Effector CD4-positive, alpha-beta T cell (primary cell): ENCODE measurements at regions not wholly inside any gene's neighbourhood (a gene's known extent, or its start where the extent isn't known, plus 50 kb on each side); places are given as distances from the start of the nearest gene placed in this dataset.

Source experiments
- DNase-seq: peaks from one replicate; pipeline ENCODE4 v3.0.0-alpha.2; 2020

DNA sequence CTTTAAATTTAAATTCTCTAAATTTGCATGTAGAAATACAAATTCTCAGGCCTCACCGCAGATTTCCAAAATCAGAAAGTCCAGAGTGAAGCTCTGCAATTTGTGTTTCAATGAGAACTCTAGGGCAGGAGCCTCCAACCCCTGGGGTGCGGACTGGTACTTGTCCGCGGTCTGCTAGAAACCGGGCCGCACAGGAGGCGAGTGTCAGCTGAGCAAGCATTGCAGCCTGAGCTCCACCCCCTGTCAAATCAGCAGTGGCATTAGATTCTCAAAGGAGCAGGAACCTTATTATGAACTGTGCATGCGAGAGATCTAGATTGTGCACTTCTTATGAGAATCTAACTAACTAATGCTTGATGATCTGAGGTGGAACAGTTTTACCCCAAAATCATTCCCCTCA, 203.0 kb upstream of the PCSK2 start:
- no peak for DNase-seq

- DNase-seq = no peak
Measured at GRCh38 chr20:17024513-17025119, 202.2 kb upstream of the PCSK2 start.

DNA sequence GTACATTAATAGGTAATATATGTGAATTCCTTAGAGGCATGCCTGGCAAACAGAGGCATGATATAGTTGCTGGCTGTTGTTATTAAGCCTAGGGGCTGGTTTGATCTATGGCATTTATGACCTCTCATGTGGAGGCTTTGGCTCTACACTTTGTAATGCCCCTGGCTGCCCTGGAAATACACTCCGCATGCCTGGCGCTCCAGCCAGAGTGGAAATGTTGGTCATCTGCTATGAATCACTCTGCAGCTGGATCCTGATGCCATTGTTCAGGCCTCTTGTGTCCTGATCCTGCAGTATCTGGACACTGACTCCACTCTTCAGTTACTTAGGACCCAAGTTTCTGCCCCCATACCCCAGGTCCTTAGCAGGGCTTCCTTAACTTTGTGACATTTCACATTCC, 200.5 kb upstream of the PCSK2 start:
- no peak for DNase-seq

- no peak for DNase-seq
Measured at GRCh38 chr20:17029698-17030097, 197.1 kb upstream of the PCSK2 start.

GRCh38 chr20:17036541-17036940, 190.3 kb upstream of the PCSK2 start:
- no peak for DNase-seq

- no peak for DNase-seq
Measured at GRCh38 chr20:17042122-17042521, 184.7 kb upstream of the PCSK2 start.

DNA sequence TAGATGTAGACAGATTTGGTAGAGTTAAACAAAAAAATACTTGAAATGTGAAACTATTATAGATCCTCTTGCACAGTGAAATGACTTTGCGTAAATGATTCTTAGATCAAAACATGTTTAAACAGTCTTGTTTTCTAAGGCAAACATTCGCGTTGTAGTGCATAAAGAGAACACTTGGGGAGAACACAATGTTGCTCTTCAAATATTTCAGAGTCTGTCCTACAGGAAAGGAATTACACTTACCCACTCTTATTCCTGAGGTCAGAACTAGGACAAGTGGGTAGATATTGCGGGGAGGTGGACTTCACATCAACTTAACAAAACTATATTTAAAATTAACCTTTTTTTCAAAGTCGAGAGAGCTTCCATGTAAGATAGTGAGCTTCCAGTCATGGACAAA, 183.5 kb upstream of the PCSK2 start:
- no peak for DNase-seq

DNA sequence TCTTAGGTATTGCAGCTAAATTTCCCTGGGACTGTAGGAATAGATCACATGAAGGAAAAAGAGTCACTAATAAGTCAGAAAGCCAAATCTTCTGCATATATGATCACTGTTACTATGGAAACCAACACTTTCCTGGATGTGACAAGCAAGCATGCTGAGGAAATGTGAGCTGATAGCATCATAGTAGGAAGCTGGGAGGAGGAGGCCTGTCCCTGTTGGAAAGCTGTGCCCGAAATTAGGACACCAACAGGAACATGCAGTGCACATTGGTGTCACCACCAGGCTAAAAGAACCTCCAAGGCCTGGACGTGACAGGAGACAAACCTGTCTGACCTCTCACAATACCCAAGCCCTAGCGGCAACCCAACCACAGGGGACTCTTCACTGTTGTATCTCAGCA, 181.9 kb upstream of the PCSK2 start:
- no peak for DNase-seq

DNA sequence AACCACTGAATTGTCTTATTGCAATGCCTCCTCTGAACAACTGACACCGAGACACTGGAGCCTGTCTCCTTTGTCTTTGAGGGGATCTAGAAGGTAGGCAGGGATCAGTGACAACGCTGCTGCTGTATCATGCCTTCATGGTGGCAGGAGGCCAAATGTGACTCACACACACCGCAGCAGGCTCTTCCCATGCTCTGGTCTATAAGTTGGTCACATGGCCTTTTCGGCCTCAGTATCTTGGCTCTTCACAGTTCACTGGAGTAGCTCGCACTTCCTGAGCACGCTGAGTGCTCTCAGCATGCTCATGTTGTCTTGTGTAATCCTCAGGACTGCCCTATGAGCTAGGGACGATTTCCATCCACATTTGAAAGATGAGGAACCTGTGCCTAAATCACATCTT, 167.4 kb upstream of the PCSK2 start:
- DNase-seq = no peak

GRCh38 chr20:17061715-17062114, 165.1 kb upstream of the PCSK2 start:
- no peak for DNase-seq

GRCh38 chr20:17062712-17063111, 164.1 kb upstream of the PCSK2 start:
- no peak for DNase-seq

DNA sequence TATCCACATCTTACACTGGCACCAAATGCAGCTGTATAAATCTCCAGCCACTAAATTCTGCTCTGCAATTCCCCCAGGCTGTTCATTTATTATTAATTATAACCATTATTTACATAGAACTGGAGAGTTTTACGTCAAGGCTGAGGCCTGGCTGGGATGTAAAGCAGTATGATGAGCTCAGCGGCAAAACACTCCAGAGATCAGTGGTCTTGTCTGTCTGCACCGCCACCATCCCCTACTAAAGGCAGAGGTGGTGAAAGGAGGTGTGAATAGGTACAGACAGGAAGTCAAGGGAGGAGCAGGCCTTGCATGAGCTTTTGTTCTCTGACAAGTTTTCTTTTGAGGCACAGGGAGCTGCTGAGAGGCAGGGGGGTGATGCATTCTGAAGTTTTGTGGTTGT, 159.9 kb upstream of the PCSK2 start:
- no peak for DNase-seq

DNA sequence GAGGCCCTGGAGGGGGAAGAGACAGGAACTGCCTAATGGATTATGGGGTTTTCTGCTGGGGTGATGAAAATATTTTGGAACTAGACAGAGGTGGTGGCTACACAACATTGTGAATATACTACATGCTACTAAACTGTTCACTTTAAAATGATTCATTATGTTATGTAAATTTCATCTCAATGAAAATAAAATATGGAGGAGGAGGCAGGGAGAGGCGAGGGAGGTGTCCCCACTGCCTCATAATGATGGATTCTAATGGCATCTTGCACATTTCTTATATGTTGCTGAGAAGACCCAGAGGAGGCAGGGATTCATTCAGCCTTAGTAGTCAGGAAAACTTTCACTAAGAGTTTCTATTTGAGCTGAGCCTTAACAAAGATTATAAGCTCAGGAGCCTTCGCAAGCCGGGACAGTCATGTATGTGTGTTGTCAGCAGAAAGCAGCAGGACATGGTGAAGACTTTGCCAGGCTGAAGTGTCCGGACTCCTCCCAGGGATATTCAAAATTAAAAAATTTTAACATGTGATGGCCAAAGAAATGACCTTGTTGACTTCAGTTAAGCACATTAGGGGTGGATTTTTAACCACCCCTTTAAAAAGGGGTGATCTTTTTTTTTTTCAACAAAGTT, 158.6 kb upstream of the PCSK2 start:
- DNase-seq = no peak

GRCh38 chr20:17077030-17077429, 149.8 kb upstream of the PCSK2 start:
- no peak for DNase-seq

DNA sequence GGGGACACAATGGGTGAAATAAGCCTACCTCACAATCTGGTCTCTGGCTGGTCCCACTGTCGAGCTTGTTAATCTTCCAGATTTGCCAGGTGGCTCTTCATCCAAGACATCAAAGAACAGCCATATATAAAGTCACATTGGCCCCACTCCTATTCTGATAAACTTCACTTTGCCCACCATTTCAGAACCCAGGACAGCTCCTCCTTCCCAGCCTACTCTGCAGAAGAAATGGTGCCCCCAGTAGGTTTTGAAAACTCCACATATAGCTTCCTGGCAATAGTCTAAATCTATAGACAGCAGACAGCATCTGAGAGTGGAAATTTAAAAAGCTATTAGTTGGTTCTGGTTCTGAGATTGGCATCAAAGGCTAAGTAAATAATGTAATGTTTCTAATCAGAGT, 143.1 kb upstream of the PCSK2 start:
- DNase-seq = no peak

DNA sequence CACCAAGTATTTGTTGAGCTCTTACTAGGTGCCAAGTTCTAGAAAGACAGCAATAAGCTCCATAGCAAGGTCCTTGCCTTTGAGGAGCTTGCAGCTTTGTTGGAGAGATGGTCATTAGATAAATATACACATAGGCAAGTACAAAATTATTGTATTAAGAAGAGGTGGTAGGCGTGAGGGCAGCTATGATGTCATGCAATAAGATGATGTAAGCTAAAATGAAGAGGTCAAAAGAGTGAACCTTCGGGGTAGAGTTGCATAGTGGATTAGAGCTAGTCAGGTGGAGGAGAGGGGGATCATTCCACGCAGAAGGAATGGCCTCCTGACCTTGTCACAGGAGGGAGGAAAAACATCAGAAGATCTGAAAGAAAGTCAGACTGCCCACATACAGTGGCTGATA, 141.9 kb upstream of the PCSK2 start:
- DNase-seq = no peak

GRCh38 chr20:17093782-17094181, 133.1 kb upstream of the PCSK2 start:
- no peak for DNase-seq

DNA sequence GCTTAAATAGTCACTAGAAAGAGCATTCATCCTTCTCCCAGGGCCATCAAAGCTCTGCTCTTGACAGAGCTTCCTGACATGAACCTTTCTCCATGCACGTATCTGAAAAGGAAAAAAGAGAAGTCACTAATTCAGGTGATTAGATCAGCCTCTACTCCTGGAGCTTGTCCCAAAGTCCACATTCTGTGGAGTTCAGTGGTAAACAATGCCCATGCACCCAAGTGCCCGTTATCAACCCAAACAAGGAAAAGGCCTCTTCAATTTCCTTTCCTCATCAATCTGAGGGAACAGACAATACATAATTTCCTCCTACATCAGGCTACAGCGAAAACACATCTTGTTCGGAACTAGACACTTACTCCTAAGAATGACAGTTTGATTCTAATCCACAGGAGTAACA, 129.2 kb upstream of the PCSK2 start:
- no peak for DNase-seq

GRCh38 chr20:17100506-17100905, 126.3 kb upstream of the PCSK2 start:
- DNase-seq = no peak

DNA sequence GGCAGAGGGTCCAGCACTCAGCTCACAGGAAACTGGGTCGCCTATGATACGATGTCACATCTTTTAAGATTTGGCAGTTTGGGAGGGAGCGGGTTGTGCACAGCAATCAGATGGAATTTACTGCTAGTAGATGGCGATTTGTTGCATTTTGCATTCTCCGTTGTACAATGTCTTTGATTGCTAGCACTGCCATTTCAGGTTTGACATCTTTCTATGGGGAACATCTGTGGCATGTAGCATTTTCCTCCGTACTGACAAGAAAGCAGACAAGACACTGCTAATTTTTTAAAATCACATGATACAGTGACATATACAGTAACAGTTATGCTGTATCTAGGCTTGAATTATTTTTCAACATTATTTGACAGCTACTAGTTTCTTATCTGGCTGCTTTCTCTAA, 119.7 kb upstream of the PCSK2 start:
- no peak for DNase-seq

GRCh38 chr20:17108896-17109295, 117.9 kb upstream of the PCSK2 start:
- no peak for DNase-seq

DNA sequence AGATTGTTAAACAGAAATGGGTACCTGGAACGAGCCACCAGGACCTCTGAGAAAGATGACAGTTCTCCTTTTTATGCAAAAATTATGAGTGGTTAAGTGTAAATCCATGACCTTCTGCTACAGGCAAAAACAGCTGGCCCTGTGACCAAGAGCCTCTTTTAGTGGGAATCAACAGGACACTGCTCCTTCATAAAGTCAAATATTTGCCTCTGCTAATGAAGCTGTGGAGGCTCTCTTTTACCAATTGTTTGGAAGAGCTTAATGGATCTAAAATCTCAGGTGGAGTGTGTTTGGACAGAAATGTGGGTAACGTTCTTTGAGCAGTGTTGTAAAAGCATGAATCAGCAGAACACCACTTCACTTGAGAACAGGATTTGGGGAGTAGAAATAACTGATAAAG, 117.5 kb upstream of the PCSK2 start:
- no peak for DNase-seq

DNA sequence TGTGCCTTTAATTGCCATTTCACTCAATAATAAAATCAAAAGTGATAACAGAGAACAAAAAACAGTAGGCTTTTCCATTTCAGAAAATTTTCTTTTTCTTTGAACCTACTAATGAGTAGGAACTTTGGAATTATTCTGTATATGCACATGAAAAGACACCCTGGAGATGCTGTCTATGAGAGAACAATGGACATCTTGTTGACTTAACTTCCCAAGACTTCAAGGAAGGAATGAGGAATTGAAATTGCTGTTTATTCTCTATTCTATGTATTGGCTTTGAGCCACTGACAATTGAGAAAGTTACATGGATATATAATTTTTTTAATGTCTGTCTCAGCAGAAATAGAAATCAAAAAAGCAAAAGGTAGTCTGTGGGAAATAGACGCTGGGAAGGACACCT, 98.6 kb upstream of the PCSK2 start:
- no peak for DNase-seq

- no peak for DNase-seq
Measured at GRCh38 chr20:17129089-17129488, 97.8 kb upstream of the PCSK2 start.

DNA sequence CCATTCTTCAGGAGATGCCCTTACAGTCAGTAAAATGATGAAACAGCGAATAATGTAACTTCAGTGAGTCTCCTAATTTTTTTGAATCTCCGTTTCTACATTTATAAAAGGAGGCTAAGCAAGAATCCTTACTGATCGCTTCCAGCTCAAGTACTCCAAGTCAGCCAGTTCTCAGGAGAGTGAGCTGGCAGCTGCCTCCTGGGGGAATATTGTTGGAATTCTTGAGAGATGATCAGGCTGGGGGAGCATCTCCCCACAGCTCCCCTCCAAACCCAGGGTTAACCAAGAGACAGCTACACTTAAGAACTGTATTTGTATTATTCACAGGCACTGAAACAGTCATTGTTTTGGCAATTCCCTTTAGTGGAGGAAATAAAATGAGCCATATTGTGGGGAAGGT, 89.1 kb upstream of the PCSK2 start:
- DNase-seq = no peak
